HG03469 (cell line): ENCODE measurements at regions not wholly inside any gene's neighbourhood (a gene's known extent, or its start where the extent isn't known, plus 50 kb on each side); places are given as distances from the start of the nearest gene placed in this dataset.

Experiments used
- ATAC-seq: cut with Tn5 transposase; IDR thresholded peaks from one replicate; pipeline ENCODE4 v1.9.1; 2021; ENCODE audit warnings: mild to moderate bottlenecking, moderate library complexity, moderate number of reproducible peaks; ENCODE audit not compliant: unreplicated experiment

- ATAC-seq, result no peak
These were observed 205.3 kb downstream of the THBS2 start for GRCh38 chr6:169048185-169048864.

DNA sequence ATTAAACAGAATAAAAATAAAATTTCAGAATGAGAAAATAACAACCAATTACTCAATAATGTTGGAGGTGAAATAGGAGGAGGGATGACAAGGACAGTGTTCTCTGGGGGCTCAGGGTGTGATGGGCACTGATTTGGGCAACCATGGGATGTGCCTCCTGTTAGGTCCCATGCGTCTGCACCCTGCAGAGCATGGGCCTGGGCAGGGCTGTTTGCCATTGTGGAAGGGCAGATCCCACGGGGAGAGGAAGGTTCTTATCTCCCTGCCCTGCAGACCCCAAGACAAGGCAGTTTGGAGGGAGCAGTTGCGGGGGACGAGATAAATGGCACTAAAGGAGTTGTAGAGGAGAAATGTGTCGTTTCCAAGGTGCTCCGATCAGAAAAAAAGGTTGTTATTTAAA lies 206.3 kb downstream of the THBS2 start:
- ATAC-seq, result no peak

GRCh38 chr6:169046483-169047192 lies 207.0 kb downstream of the THBS2 start:
- no peak for ATAC-seq

GRCh38 chr6:169046021-169046420 lies 207.6 kb downstream of the THBS2 start:
- ATAC-seq, result no peak

- ATAC-seq, result no peak
These were observed 208.2 kb downstream of the THBS2 start for GRCh38 chr6:169045486-169045885.

GRCh38 chr6:169044381-169045230 lies 209.0 kb downstream of the THBS2 start:
- ATAC-seq, result no peak

GRCh38 chr6:169042061-169042460 lies 211.6 kb downstream of the THBS2 start:
- no peak for ATAC-seq

DNA sequence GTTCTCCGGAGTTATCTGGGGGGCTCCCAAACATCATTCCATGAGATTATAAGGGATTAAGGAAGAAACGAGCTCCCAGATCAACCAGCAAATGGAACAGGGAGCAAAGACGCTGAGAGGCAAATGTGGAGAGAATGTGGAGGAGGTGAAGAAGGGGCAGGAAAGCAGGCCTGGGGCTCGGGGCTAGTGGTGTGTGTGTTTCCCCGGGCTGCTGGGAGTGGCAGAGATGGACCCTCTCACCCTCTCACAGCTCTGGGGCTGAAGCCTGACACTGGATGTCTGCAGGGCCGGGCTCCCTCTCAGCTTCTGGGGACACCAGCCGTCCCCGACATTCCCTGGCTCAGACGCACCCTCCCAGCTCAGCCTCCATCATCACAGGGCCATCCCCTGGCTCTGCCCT lies 212.6 kb downstream of the THBS2 start:
- ATAC-seq, result no peak

- ATAC-seq, result no peak
These were observed 215.0 kb downstream of the THBS2 start for GRCh38 chr6:169038691-169039090.

- ATAC-seq, result no peak
These were observed 218.0 kb downstream of the THBS2 start for GRCh38 chr6:169035385-169036240.

- ATAC-seq, result no peak
These were observed 219.0 kb downstream of the THBS2 start for GRCh38 chr6:169034516-169035167.

DNA sequence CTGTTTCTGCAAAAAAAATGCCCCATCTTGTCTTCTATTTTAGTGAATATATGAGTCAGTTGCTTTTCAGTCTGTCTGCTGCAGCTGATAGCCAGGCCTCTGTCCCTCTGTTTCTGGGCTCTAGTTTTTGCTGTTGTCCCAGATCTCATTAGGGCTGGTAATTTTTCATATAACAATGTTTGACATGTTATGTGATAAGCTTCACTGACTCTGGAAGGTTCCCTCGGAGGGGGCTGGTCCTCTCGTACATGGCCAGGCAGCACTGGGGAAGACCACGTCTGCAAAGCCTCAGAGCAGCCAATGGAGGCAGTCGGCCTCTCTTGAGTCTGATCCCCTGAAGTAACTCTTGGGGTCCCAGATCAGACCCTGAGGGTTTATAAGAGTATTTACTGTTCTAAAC lies 223.8 kb downstream of the THBS2 start:
- ATAC-seq, result no peak

- ATAC-seq, result no peak
These were observed 225.3 kb downstream of the THBS2 start for GRCh38 chr6:169028343-169028742.

DNA sequence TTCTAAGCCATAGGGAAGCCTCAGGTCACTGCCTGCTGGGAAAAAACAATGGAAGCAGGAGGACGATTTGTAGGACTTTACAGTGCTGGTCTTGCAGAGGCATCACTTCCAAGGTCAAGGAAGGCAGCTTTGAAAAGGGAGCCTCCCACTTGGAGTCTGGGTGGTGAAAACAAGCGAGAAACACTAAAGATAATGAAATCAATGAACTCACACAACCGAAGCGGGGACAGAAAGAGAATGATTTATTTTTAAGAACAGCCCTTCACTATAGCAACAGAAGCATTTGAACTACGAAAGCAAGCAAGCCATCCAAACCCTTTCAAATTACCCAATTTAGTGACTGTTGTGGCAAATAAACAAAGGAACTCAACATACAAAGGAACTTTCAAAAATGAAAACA lies 227.5 kb downstream of the THBS2 start:
- ATAC-seq, result no peak

GRCh38 chr6:169024047-169024660 lies 229.5 kb downstream of the THBS2 start:
- ATAC-seq, result no peak

GRCh38 chr6:169023161-169023874 lies 230.3 kb downstream of the THBS2 start:
- ATAC-seq, result no peak

DNA sequence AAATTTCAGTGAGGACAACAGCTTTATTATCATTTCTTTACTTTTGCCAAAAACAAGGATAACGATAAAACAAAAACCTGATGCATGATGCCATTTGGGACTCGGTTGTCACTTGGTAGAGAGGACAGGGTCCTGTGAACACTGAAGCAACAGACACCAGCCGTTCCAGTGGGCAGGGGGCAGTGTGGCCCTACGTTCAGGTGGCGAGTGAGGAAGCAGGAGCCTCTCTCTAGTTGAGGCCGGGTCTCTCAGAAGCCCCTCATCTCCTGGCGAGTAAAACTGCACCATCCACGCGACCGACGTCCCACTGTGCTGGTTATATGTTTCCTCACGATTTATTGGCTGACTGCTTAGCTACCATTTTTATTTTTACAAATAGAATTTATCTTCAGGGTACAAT lies 231.6 kb downstream of the THBS2 start:
- no peak for ATAC-seq

DNA sequence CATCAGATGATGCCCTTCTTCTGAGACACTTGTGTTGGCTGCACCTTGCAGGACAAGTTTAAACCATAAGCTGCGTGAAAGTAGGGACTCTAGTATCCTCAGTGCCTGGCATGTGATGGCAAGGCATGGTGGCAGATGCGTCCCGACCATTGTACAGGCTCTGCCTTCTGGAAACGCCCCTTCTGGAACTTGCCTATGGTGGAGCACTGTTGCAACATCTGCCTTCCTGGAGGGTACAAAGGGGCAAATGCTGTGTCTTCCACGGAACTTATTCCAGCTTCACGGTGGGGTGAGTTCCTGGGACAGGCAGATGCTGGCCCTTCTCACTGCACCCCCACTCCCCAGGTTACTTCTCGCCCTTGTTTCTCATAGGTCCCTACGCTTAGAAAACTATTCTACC lies 232.8 kb downstream of the THBS2 start:
- no peak for ATAC-seq
